Activated B cell treated with CpG ODN at 0.5 μM for 24 hours (primary cell): ENCODE measurements at regions not wholly inside any gene's neighbourhood (a gene's known extent, or its start where the extent isn't known, plus 50 kb on each side); places are given as distances from the start of the nearest gene placed in this dataset.

Source experiments
- ATAC-seq: fragments of 200-7000 bp; cut with Tn5 transposase; one replicate; pipeline ENCODE4 v1.10.0; 2021; ENCODE audit warnings: low read depth, mild to moderate bottlenecking, moderate library complexity
- CTCF ChIA-PET: fragments of 350-600 bp; sonication (Branson Sonifier 250); formaldehyde crosslinking; loops from one replicate; lab custom pipeline; 2021; ENCODE audit warnings: antibody characterized with exemption; lab: Charles Lee
- POLR2A ChIA-PET: fragments of 350-600 bp; sonication (Branson Sonifier 250); formaldehyde crosslinking; loops from one replicate; lab custom pipeline; 2021; ENCODE audit warnings: antibody characterized with exemption; lab: Charles Lee
- DNase-seq: peaks from one replicate; pipeline ENCODE4 v3.0.0; 2022
- H3K27ac Mint-ChIP-seq: one replicate; pipeline ENCODE4 v1.8.0; 2020; ENCODE audit warnings: mixed read lengths
- H3K27me3 Mint-ChIP-seq: one replicate; pipeline ENCODE4 v1.8.0; 2021; ENCODE audit warnings: mixed read lengths
- H3K36me3 Mint-ChIP-seq: one replicate; pipeline ENCODE4 v1.8.0; 2021; ENCODE audit warnings: low read depth, mixed read lengths
- H3K4me1 Mint-ChIP-seq: one replicate; pipeline ENCODE4 v1.8.0; 2021; ENCODE audit warnings: mixed read lengths
- H3K4me3 Mint-ChIP-seq: one replicate; pipeline ENCODE4 v1.8.0; 2020; ENCODE audit warnings: mild to moderate bottlenecking, mixed read lengths
- H3K9me3 Mint-ChIP-seq: one replicate; pipeline ENCODE4 v1.8.0; 2020; ENCODE audit warnings: mixed read lengths
- CTCF ChIP-seq: fragments of 200-600 bp; IDR thresholded peaks from one replicate; pipeline ENCODE4 v1.8.0; 2022; ENCODE audit warnings: antibody characterized with exemption, mild to moderate bottlenecking
- intact Hi-C: fragments of 100-400 bp; cut with micrococcal nuclease; formaldehyde crosslinking; loops from one replicate; pipeline ENCODE4 v1.15.1; 2024

- Mint-ChIP-seq H3K27me3 (no peaks in the 10 kb centered on the region), H3K4me3 (no peak overlapping the region)
Observed at GRCh38 chr1:208919371-208919770, 664.1 kb upstream of the CAMK1G start.

GRCh38 chr1:208921259-208921658 is 662.3 kb upstream of the CAMK1G start:
- H3K27me3 Mint-ChIP-seq = peaks cover 3% of the 10 kb centered on the region
- no peak overlapping the region for H3K27ac Mint-ChIP-seq
- no peaks in the 10 kb centered on the region for H3K4me1 Mint-ChIP-seq
- no peak for ATAC-seq
- TF ChIP-seq CTCF = no peak
- DNase-seq = no peak
- H3K36me3 Mint-ChIP-seq = no peaks in the 10 kb centered on the region
- intact Hi-C loops = no loop called here
- ChIA-PET CTCF (no interaction called here), POLR2A (no interaction called here)
- H3K4me3 Mint-ChIP-seq = no peak overlapping the region
- no peaks in the 10 kb centered on the region for H3K9me3 Mint-ChIP-seq

More at GRCh38 chr1:208919371-208919770, 664.1 kb upstream of the CAMK1G start:
- intact Hi-C loops = no loop called here
- Mint-ChIP-seq H3K4me1 (no peaks in the 10 kb centered on the region), H3K36me3 (no peaks in the 10 kb centered on the region), H3K27ac (no peak overlapping the region), H3K9me3 (no peaks in the 10 kb centered on the region)
- TF ChIP-seq CTCF = no peak
- CTCF ChIA-PET = no interaction called here
- DNase-seq = no peak
- no peak for ATAC-seq
- POLR2A ChIA-PET = no interaction called here

- ChIA-PET CTCF (no interaction called here), POLR2A (no interaction called here)
- no peak for TF ChIP-seq CTCF
- intact Hi-C loops = no loop called here
- Mint-ChIP-seq H3K27ac (no peak overlapping the region), H3K36me3 (no peaks in the 10 kb centered on the region), H3K4me1 (no peaks in the 10 kb centered on the region), H3K9me3 (no peaks in the 10 kb centered on the region), H3K4me3 (no peak overlapping the region), H3K27me3 (peaks cover 3% of the 10 kb centered on the region)
- ATAC-seq (no peak), DNase-seq (no peak)
Observed at GRCh38 chr1:208923456-208923855, 660.1 kb upstream of the CAMK1G start.

GRCh38 chr1:208923946-208924720 is 659.4 kb upstream of the CAMK1G start:
- CTCF ChIA-PET = no interaction called here

GRCh38 chr1:208924928-208925327 is 658.6 kb upstream of the CAMK1G start:
- Mint-ChIP-seq H3K27ac (no peak overlapping the region), H3K4me3 (no peak overlapping the region), H3K27me3 (peaks cover 3% of the 10 kb centered on the region), H3K9me3 (no peaks in the 10 kb centered on the region), H3K4me1 (no peaks in the 10 kb centered on the region), H3K36me3 (no peaks in the 10 kb centered on the region)
- no peak for TF ChIP-seq CTCF
- no peak for DNase-seq
- no peak for ATAC-seq
- ChIA-PET POLR2A (no interaction called here), CTCF (no interaction called here)
- intact Hi-C loops = no loop called here

More at GRCh38 chr1:208923946-208924720, 659.4 kb upstream of the CAMK1G start:
- POLR2A ChIA-PET = no interaction called here
- Mint-ChIP-seq H3K27ac (no peak overlapping the region), H3K4me3 (no peak overlapping the region), H3K36me3 (no peaks in the 10 kb centered on the region), H3K9me3 (no peaks in the 10 kb centered on the region), H3K27me3 (peaks cover 3% of the 10 kb centered on the region), H3K4me1 (no peaks in the 10 kb centered on the region)
- ATAC-seq = no peak
- TF ChIP-seq CTCF = no peak
- intact Hi-C loops = no loop called here
- DNase-seq = no peak
